ENCODE measurements at regions not wholly inside any gene's neighbourhood (a gene's known extent, or its start where the extent isn't known, plus 50 kb on each side); places are given as distances from the start of the nearest gene placed in this dataset.

GRCh38 chr1:30001732-30002039 is 721.7 kb downstream of the MATN1 start (continued):
- no peak for TF ChIP-seq CREB1 (IDR thresholded peaks at IDR 0.05; ENCODE audit: low read depth)
- no peak for TF ChIP-seq SREBF2 (IDR thresholded peaks at IDR 0.05; ENCODE audit: low read length)
- TF ChIP-seq MEF2B (IDR thresholded peaks at IDR 0.05; ENCODE audit: partially characterized antibody, poor library complexity, severe bottlenecking) = no peak

GRCh38 chr1:30001011-30001731 is 722.2 kb downstream of the MATN1 start:
- no peak for ATAC-seq
- CTCF ChIA-PET = no interaction called here
- Histone ChIP-seq H4K20me1 (ENCODE audit: control insufficient read depth, insufficient read depth) (no peaks in the 10 kb centered on the region), H3K27me3 (replicated peaks in 1 of 2; ENCODE audit: control insufficient read depth in 2 of 2, insufficient read depth in 2 of 2, low read length in 1 of 2) (no peaks in the 10 kb centered on the region; a peak in 2 of 4 replicates), H3K4me1 (ENCODE audit: control insufficient read depth, insufficient read depth, low read length) (no peaks in the 10 kb centered on the region), H3K4me3 (no peak overlapping the region), H3K27ac (ENCODE audit: control insufficient read depth, insufficient read depth) (no peak overlapping the region), H2AFZ (ENCODE audit: control insufficient read depth, low read depth, low read length) (no peak overlapping the region), H3K79me2 (ENCODE audit: control insufficient read depth, insufficient read depth, low read length) (no peaks in the 10 kb centered on the region), H3K36me3 (ENCODE audit: control insufficient read depth in 2 of 2, insufficient read depth in 2 of 2, low read length in 1 of 2) (no peaks in the 10 kb centered on the region), H3K4me2 (ENCODE audit: control insufficient read depth, insufficient read depth) (no peak overlapping the region), H3K9ac (ENCODE audit: control insufficient read depth, insufficient read depth, low read length) (no peak overlapping the region), H3K9me3 (replicated peaks; ENCODE audit: control insufficient read depth, insufficient read depth, low read length) (no peaks in the 10 kb centered on the region)
- TF ChIP-seq ZZZ3 (IDR thresholded peaks at IDR 0.05; ENCODE audit: control insufficient read depth, insufficient read length, low read depth) = no peak
- no peak for TF ChIP-seq LARP7 (IDR thresholded peaks at IDR 0.05)
- no peak for TF ChIP-seq FOS (IDR thresholded peaks at IDR 0.05; ENCODE audit: borderline replicate concordance, extremely low read depth, insufficient read length)
- no peak for TF ChIP-seq TBL1XR1 (IDR thresholded peaks at IDR 0.05; ENCODE audit: low read depth, low read length)
- TF ChIP-seq CBX5 (IDR thresholded peaks at IDR 0.05; ENCODE audit: low read depth) = no peak
- no peak for TF ChIP-seq BCLAF1 (IDR thresholded peaks at IDR 0.05)
- no peak for TF ChIP-seq MXI1 (IDR thresholded peaks at IDR 0.05; ENCODE audit: low read depth, low read length)
- TF ChIP-seq HDGF (IDR thresholded peaks at IDR 0.05) = no peak
- TF ChIP-seq PML (IDR thresholded peaks at IDR 0.05; ENCODE audit: low read length) = no peak
- TF ChIP-seq RCOR1 (conservative IDR thresholded peaks at IDR 0.05; ENCODE audit: low read depth, low read length) = no peak
- TF ChIP-seq FOXK2 (IDR thresholded peaks at IDR 0.05) = no peak
- TF ChIP-seq PRDM15 (CRISPR knock-in tag; IDR thresholded peaks at IDR 0.05) = no peak
- POLR2A ChIA-PET = no interaction called here
- RAD21 ChIA-PET (ENCODE audit: unreplicated experiment) = no interaction called here
- in situ Hi-C loops (cut with MboI) (no loop called here), intact Hi-C loops (cut with micrococcal nuclease; ENCODE audit: unreplicated experiment) (no loop called here)
- DNase-seq (ENCODE audit: low read depth, low spot score) = no peak
- 25% methylated on average over 15 of the region's 15 CpGs for whole genome bisulfite sequencing (ENCODE audit: insufficient coverage, insufficient replicate concordance, low lambda C conversion rate, missing lambda C conversion rate)
- no TSS peak for BruUV-seq (replicated peaks)
- FAIRE-seq = no peak
- SMC1A ChIA-PET (ENCODE audit: uncharacterized antibody, unreplicated experiment) = no interaction called here
